HAP-1 (cell line): ENCODE measurements at regions not wholly inside any gene's neighbourhood (a gene's known extent, or its start where the extent isn't known, plus 50 kb on each side); places are given as distances from the start of the nearest gene placed in this dataset.

Experiments used
- DNase-seq, 2 experiments: peaks; one replicate each; pipeline ENCODE4 v3.0.0-alpha.2; 2016 to 2020; ENCODE audit warnings: low spot score in 2 of 2
- H3K27me3 ChIP-seq: fragments of 250-450 bp; sonication (Bioruptor Pico); 2 replicates; pipeline ENCODE4 v1.5.1; 2020; ENCODE audit warnings: low read depth, mild to moderate bottlenecking, moderate library complexity
- H3K36me3 ChIP-seq: fragments of 250-450 bp; sonication (Bioruptor Pico); replicated peaks from 2 replicates; pipeline ENCODE4 v1.5.1; 2020; ENCODE audit warnings: mild to moderate bottlenecking
- H3K4me1 ChIP-seq: fragments of 250-450 bp; sonication (Bioruptor Pico); 2 replicates; pipeline ENCODE4 v1.5.1; 2020; ENCODE audit warnings: mild to moderate bottlenecking
- H3K4me3 ChIP-seq: fragments of 250-450 bp; sonication (Bioruptor Pico); 2 replicates; pipeline ENCODE4 v1.5.1; 2020; ENCODE audit warnings: mild to moderate bottlenecking, moderate library complexity
- H3K9me3 ChIP-seq: fragments of 250-450 bp; sonication (Bioruptor Pico); 2 replicates; pipeline ENCODE4 v1.5.1; 2020; ENCODE audit warnings: mild to moderate bottlenecking, moderate library complexity
- in situ Hi-C: fragments of 300-500 bp; cut with MboI; formaldehyde crosslinking; loops from 3 replicates; pipeline ENCODE4 v1.14.3; 2020; ENCODE audit warnings: low sequenced_read_pairs, inconsistent platforms, mixed read lengths

GRCh38 chr14:94921456-94921855, 151.5 kb upstream of the GSC start:
- no peaks in the 10 kb centered on the region for H3K9me3 ChIP-seq
- H3K4me1 ChIP-seq = no peaks in the 10 kb centered on the region
- H3K36me3 ChIP-seq = no peaks in the 10 kb centered on the region
- DNase-seq = no peak
- no peak overlapping the region for H3K4me3 ChIP-seq
- no peaks in the 10 kb centered on the region for H3K27me3 ChIP-seq
- in situ Hi-C loops = no loop called here

GRCh38 chr14:94919896-94920295, 150.0 kb upstream of the GSC start:
- Histone ChIP-seq H3K4me3 (no peak overlapping the region), H3K27me3 (no peaks in the 10 kb centered on the region), H3K4me1 (no peaks in the 10 kb centered on the region), H3K36me3 (no peaks in the 10 kb centered on the region), H3K9me3 (no peaks in the 10 kb centered on the region)
- in situ Hi-C loops = no loop called here
- no peak for DNase-seq

GRCh38 chr14:94918896-94919295, 149.0 kb upstream of the GSC start:
- in situ Hi-C loops = no loop called here
- no peak overlapping the region for H3K4me3 ChIP-seq
- no peak for DNase-seq
- H3K27me3 ChIP-seq = no peaks in the 10 kb centered on the region
- H3K4me1 ChIP-seq = no peaks in the 10 kb centered on the region
- no peaks in the 10 kb centered on the region for H3K36me3 ChIP-seq
- no peaks in the 10 kb centered on the region for H3K9me3 ChIP-seq

GRCh38 chr14:94917041-94917600, 147.2 kb upstream of the GSC start:
- no peak for DNase-seq
- H3K4me3 ChIP-seq = no peak overlapping the region
- no peaks in the 10 kb centered on the region for H3K27me3 ChIP-seq
- H3K4me1 ChIP-seq = no peaks in the 10 kb centered on the region
- no peaks in the 10 kb centered on the region for H3K9me3 ChIP-seq
- no peaks in the 10 kb centered on the region for H3K36me3 ChIP-seq
- in situ Hi-C loops = no loop called here

- Histone ChIP-seq H3K36me3 (no peaks in the 10 kb centered on the region), H3K4me1 (no peaks in the 10 kb centered on the region), H3K27me3 (no peaks in the 10 kb centered on the region), H3K9me3 (no peaks in the 10 kb centered on the region), H3K4me3 (no peak overlapping the region)
- no peak for DNase-seq
- in situ Hi-C loops = no loop called here
Measured at GRCh38 chr14:94914191-94914590, 144.3 kb upstream of the GSC start.

- DNase-seq = no peak
- in situ Hi-C loops = no loop called here
- H3K9me3 ChIP-seq = no peaks in the 10 kb centered on the region
- H3K4me1 ChIP-seq = no peaks in the 10 kb centered on the region
- no peak overlapping the region for H3K4me3 ChIP-seq
- no peaks in the 10 kb centered on the region for H3K36me3 ChIP-seq
- H3K27me3 ChIP-seq = no peaks in the 10 kb centered on the region
Measured at GRCh38 chr14:94907626-94908261, 137.8 kb upstream of the GSC start.

- Histone ChIP-seq H3K4me3 (no peak overlapping the region), H3K9me3 (no peaks in the 10 kb centered on the region), H3K27me3 (no peaks in the 10 kb centered on the region), H3K36me3 (no peaks in the 10 kb centered on the region), H3K4me1 (no peaks in the 10 kb centered on the region)
- DNase-seq = no peak
- in situ Hi-C loops = no loop called here
Measured at GRCh38 chr14:94906991-94907587, 137.2 kb upstream of the GSC start.

- H3K4me1 ChIP-seq = no peaks in the 10 kb centered on the region
- no peaks in the 10 kb centered on the region for H3K27me3 ChIP-seq
- H3K9me3 ChIP-seq = no peaks in the 10 kb centered on the region
- no peak for DNase-seq
- H3K4me3 ChIP-seq = no peak overlapping the region
- H3K36me3 ChIP-seq = no peaks in the 10 kb centered on the region
- in situ Hi-C loops = no loop called here
Measured at GRCh38 chr14:94906577-94906976, 136.7 kb upstream of the GSC start.

GRCh38 chr14:94904636-94905035, 134.7 kb upstream of the GSC start:
- Histone ChIP-seq H3K27me3 (no peaks in the 10 kb centered on the region), H3K4me3 (no peak overlapping the region), H3K9me3 (no peaks in the 10 kb centered on the region), H3K36me3 (no peaks in the 10 kb centered on the region), H3K4me1 (no peaks in the 10 kb centered on the region)
- no peak for DNase-seq
- in situ Hi-C loops = no loop called here

GRCh38 chr14:94903883-94904282, 134.0 kb upstream of the GSC start:
- no peaks in the 10 kb centered on the region for H3K4me1 ChIP-seq
- in situ Hi-C loops = no loop called here
- no peaks in the 10 kb centered on the region for H3K27me3 ChIP-seq
- no peak overlapping the region for H3K4me3 ChIP-seq
- H3K9me3 ChIP-seq = no peaks in the 10 kb centered on the region
- no peak for DNase-seq
- H3K36me3 ChIP-seq = no peaks in the 10 kb centered on the region

GRCh38 chr14:94903338-94903737, 133.4 kb upstream of the GSC start:
- H3K36me3 ChIP-seq = no peaks in the 10 kb centered on the region
- no peak overlapping the region for H3K4me3 ChIP-seq
- H3K4me1 ChIP-seq = no peaks in the 10 kb centered on the region
- in situ Hi-C loops = no loop called here
- H3K9me3 ChIP-seq = no peaks in the 10 kb centered on the region
- DNase-seq = no peak
- H3K27me3 ChIP-seq = no peaks in the 10 kb centered on the region

- in situ Hi-C loops = no loop called here
- H3K9me3 ChIP-seq = no peaks in the 10 kb centered on the region
- no peak for DNase-seq
- H3K27me3 ChIP-seq = no peaks in the 10 kb centered on the region
- H3K4me1 ChIP-seq = no peaks in the 10 kb centered on the region
- H3K4me3 ChIP-seq = no peak overlapping the region
- H3K36me3 ChIP-seq = no peaks in the 10 kb centered on the region
Measured at GRCh38 chr14:94897561-94897960, 127.6 kb upstream of the GSC start.

- DNase-seq = no peak
- in situ Hi-C loops = no loop called here
Measured at GRCh38 chr14:94897082-94897481, 127.2 kb upstream of the GSC start.

GRCh38 chr14:94893411-94894160, 123.7 kb upstream of the GSC start:
- DNase-seq = no peak
- H3K4me3 ChIP-seq = no peak overlapping the region
- in situ Hi-C loops = no loop called here
- H3K27me3 ChIP-seq = no peaks in the 10 kb centered on the region
- no peaks in the 10 kb centered on the region for H3K9me3 ChIP-seq
- no peaks in the 10 kb centered on the region for H3K36me3 ChIP-seq
- H3K4me1 ChIP-seq = no peaks in the 10 kb centered on the region

More at GRCh38 chr14:94897082-94897481, 127.2 kb upstream of the GSC start:
- Histone ChIP-seq H3K9me3 (no peaks in the 10 kb centered on the region), H3K4me1 (no peaks in the 10 kb centered on the region), H3K36me3 (no peaks in the 10 kb centered on the region), H3K4me3 (no peak overlapping the region), H3K27me3 (no peaks in the 10 kb centered on the region)
